H9 (cell line): ENCODE measurements at regions not wholly inside any gene's neighbourhood (a gene's known extent, or its start where the extent isn't known, plus 50 kb on each side); places are given as distances from the start of the nearest gene placed in this dataset.

Experiments used
- DNase-seq: peaks from one replicate; pipeline ENCODE4 v3.0.0-alpha.2; 2017
- H2AFZ ChIP-seq: one replicate; pipeline ENCODE4 v1.6.1; 2013; ENCODE audit warnings: mild to moderate bottlenecking, low read length, control low read depth, moderate library complexity
- H2AK5ac ChIP-seq: 2 replicates; pipeline ENCODE4 v1.6.1; 2013; ENCODE audit warnings: low read length, control low read depth, mixed read lengths; ENCODE audit not compliant: insufficient read length
- H2BK120ac ChIP-seq: one replicate; pipeline ENCODE4 v1.6.1; 2013; ENCODE audit warnings: low read depth, mild to moderate bottlenecking, low read length, control low read depth, inconsistent platforms; ENCODE audit not compliant: poor library complexity, severe bottlenecking
- H2BK12ac ChIP-seq: 2 replicates; pipeline ENCODE4 v1.6.1; 2013; ENCODE audit warnings: low read length, control low read depth, mixed read lengths, low read depth; ENCODE audit not compliant: insufficient read length
- H2BK15ac ChIP-seq: 2 replicates; pipeline ENCODE4 v1.6.1; 2013; ENCODE audit warnings: low read depth, low read length, control low read depth
- H2BK20ac ChIP-seq: one replicate; pipeline ENCODE4 v1.6.1; 2013; ENCODE audit warnings: low read depth, mild to moderate bottlenecking, low read length, control low read depth, inconsistent platforms; ENCODE audit not compliant: poor library complexity, severe bottlenecking
- H2BK5ac ChIP-seq: 2 replicates; pipeline ENCODE4 v1.6.1; 2013; ENCODE audit warnings: low read length, control low read depth, mixed read lengths; ENCODE audit not compliant: insufficient read length
- H3K14ac ChIP-seq: 2 replicates; pipeline ENCODE4 v1.6.1; 2013; ENCODE audit warnings: low read length, control low read depth; ENCODE audit not compliant: insufficient read depth
- H3K18ac ChIP-seq: 2 replicates; pipeline ENCODE4 v1.6.1; 2013; ENCODE audit warnings: low read depth, mild to moderate bottlenecking, mixed read lengths, low read length, control low read depth; ENCODE audit not compliant: insufficient read length
- H3K23ac ChIP-seq: 2 replicates; pipeline ENCODE4 v1.6.1; 2013; ENCODE audit warnings: low read length, control low read depth, mixed read lengths, low read depth; ENCODE audit not compliant: insufficient read length
- H3K23me2 ChIP-seq: 2 replicates; pipeline ENCODE4 v1.6.1; 2013; ENCODE audit warnings: low read depth, mild to moderate bottlenecking, mixed read lengths, low read length, control low read depth; ENCODE audit not compliant: insufficient read length, poor library complexity, severe bottlenecking
- H3K27ac ChIP-seq: 2 replicates; pipeline ENCODE4 v1.5.1; 2013; ENCODE audit warnings: low read length, control low read depth, mixed read lengths, low read depth; ENCODE audit not compliant: insufficient read length
- H3K27me3 ChIP-seq: 2 replicates; pipeline ENCODE4 v1.6.1; 2013; ENCODE audit warnings: low read length, control low read depth, inconsistent platforms; ENCODE audit not compliant: insufficient read depth
- H3K4ac ChIP-seq: 2 replicates; pipeline ENCODE4 v1.6.1; 2013; ENCODE audit warnings: low read depth, mild to moderate bottlenecking, control low read depth, inconsistent platforms, low read length, moderate library complexity
- H3K4me1 ChIP-seq: 2 replicates; pipeline ENCODE4 v1.6.1; 2013; ENCODE audit warnings: low read length, control low read depth, inconsistent platforms; ENCODE audit not compliant: insufficient read depth
- H3K4me2 ChIP-seq: 2 replicates; pipeline ENCODE4 v1.6.1; 2013; ENCODE audit warnings: low read length, control low read depth, mixed read lengths; ENCODE audit not compliant: insufficient read length, insufficient read depth
- H3K56ac ChIP-seq: 2 replicates; pipeline ENCODE4 v1.6.1; 2013; ENCODE audit warnings: low read depth, mild to moderate bottlenecking, mixed read lengths, low read length, control low read depth; ENCODE audit not compliant: insufficient read length
- H3K79me1 ChIP-seq: 2 replicates; pipeline ENCODE4 v1.6.1; 2013; ENCODE audit warnings: low read depth, mild to moderate bottlenecking, moderate library complexity, low read length, control low read depth, inconsistent platforms; ENCODE audit not compliant: insufficient read depth, poor library complexity, severe bottlenecking
- H3K79me2 ChIP-seq: 2 replicates; pipeline ENCODE4 v1.6.1; 2013; ENCODE audit warnings: low read length, control low read depth, inconsistent platforms; ENCODE audit not compliant: insufficient read depth
- H3K9ac ChIP-seq: 2 replicates; pipeline ENCODE4 v1.6.1; 2013; ENCODE audit warnings: low read length, control low read depth, mixed read lengths; ENCODE audit not compliant: insufficient read length; ENCODE audit errors: extremely low read depth
- H3K9me3 ChIP-seq: one replicate; pipeline ENCODE4 v1.6.1; 2013; ENCODE audit warnings: low read depth, low read length, inconsistent platforms; ENCODE audit not compliant: control insufficient read depth
- H3T11ph ChIP-seq: one replicate; pipeline ENCODE4 v1.6.1; 2013; ENCODE audit warnings: mild to moderate bottlenecking, low read length, control low read depth, inconsistent platforms
- H4K20me1 ChIP-seq: one replicate; pipeline ENCODE4 v1.6.1; 2013; ENCODE audit not compliant: control insufficient read depth, insufficient read length, insufficient read depth
- H4K5ac ChIP-seq: 2 replicates; pipeline ENCODE4 v1.6.1; 2013; ENCODE audit warnings: low read depth, mild to moderate bottlenecking, mixed read lengths, low read length, control low read depth; ENCODE audit not compliant: insufficient read length
- H4K8ac ChIP-seq: replicated peaks from 2 replicates; pipeline ENCODE4 v1.6.1; 2013; ENCODE audit warnings: low read length, control low read depth, mixed read lengths, low read depth; ENCODE audit not compliant: insufficient read length
- H4K91ac ChIP-seq: 2 replicates; pipeline ENCODE4 v1.6.1; 2013; ENCODE audit warnings: low read depth, mild to moderate bottlenecking, moderate library complexity, mixed read lengths, low read length, control low read depth; ENCODE audit not compliant: insufficient read length
- H3K27ac Mint-ChIP-seq, 3 experiments: 2 replicates in 2 of 3; 3 replicates in 1 of 3; pipeline ENCODE4 v1.8.0; 2020 to 2021; ENCODE audit warnings: mixed read lengths in 3 of 3, mild to moderate bottlenecking in 1 of 3, moderate library complexity in 1 of 3
- H3K27me3 Mint-ChIP-seq: 2 replicates; pipeline ENCODE4 v1.8.0; 2021; ENCODE audit warnings: low read depth, mild to moderate bottlenecking, moderate library complexity, mixed read lengths
- H3K36me3 Mint-ChIP-seq, 3 experiments: 2 replicates in 2 of 3; 3 replicates in 1 of 3; pipeline ENCODE4 v1.8.0; 2020 to 2021; ENCODE audit warnings: low read depth in 3 of 3, mixed read lengths in 3 of 3; ENCODE audit not compliant: insufficient read depth in 1 of 3
- H3K4me1 Mint-ChIP-seq, 2 experiments: 2 replicates each; pipeline ENCODE4 v1.8.0; 2020; ENCODE audit warnings: mixed read lengths in 2 of 2
- H3K4me3 Mint-ChIP-seq, 2 experiments: 2 replicates in 1 of 2; 3 replicates in 1 of 2; pipeline ENCODE4 v1.8.0; 2020 to 2021; ENCODE audit warnings: mild to moderate bottlenecking in 2 of 2, mixed read lengths in 2 of 2, moderate library complexity in 1 of 2
- H3K9me3 Mint-ChIP-seq, 2 experiments: 2 replicates in 1 of 2; 3 replicates in 1 of 2; pipeline ENCODE4 v1.8.0; 2020; ENCODE audit warnings: mild to moderate bottlenecking in 2 of 2, mixed read lengths in 2 of 2, moderate library complexity in 1 of 2
- CTCF ChIP-seq: fragments of 200-600 bp; sonication (generic); conservative IDR thresholded peaks from 3 replicates; pipeline ENCODE4 v1.8.0; 2021; ENCODE audit warnings: antibody characterized with exemption, mild to moderate bottlenecking
- WGBS: extraction: QIAGEN DNeasy Blood & Tissue Kit; methylation state at CpG from one replicate; pipeline ENCODE4 v1.1.7; 2013; ENCODE audit warnings: missing lambda C conversion rate, low lambda C conversion rate, mixed read lengths; ENCODE audit not compliant: insufficient read length; ENCODE audit errors: extremely low coverage; 5-methylcytosine and 5-hydroxymethylcytosine counted together

GRCh38 chr13:73517766-73518165 is 459.0 kb downstream of the KLF5 start:
- Histone ChIP-seq H3K27me3 (no peaks in the 10 kb centered on the region), H3K18ac (no peak overlapping the region), H3K23ac (no peak overlapping the region), H2AK5ac (no peak overlapping the region), H4K20me1 (no peaks in the 10 kb centered on the region), H4K5ac (no peak overlapping the region), H3K4me2 (no peak overlapping the region), H2BK12ac (no peak overlapping the region), H2AFZ (no peak overlapping the region), H3K79me2 (no peaks in the 10 kb centered on the region), H3K56ac (no peak overlapping the region), H3T11ph (no peak overlapping the region), H3K27ac (no peak overlapping the region), H3K23me2 (no peaks in the 10 kb centered on the region), H3K14ac (no peak overlapping the region), H2BK15ac (no peak overlapping the region), H3K4me1 (peaks cover 3% of the 10 kb centered on the region; the same call in 1 of the 2 replicates), H2BK120ac (no peak overlapping the region), H4K8ac (no peak overlapping the region), H4K91ac (no peak overlapping the region), H3K9ac (no peak overlapping the region), H2BK5ac (no peak overlapping the region), H3K9me3 (no peaks in the 10 kb centered on the region), H3K4ac (no peak overlapping the region), H3K79me1 (no peaks in the 10 kb centered on the region), H2BK20ac (no peak overlapping the region)
- no peaks in the 10 kb centered on the region for H3K9me3 Mint-ChIP-seq
- no peaks in the 10 kb centered on the region for H3K36me3 Mint-ChIP-seq
- no peak overlapping the region for H3K4me3 Mint-ChIP-seq
- no peak for TF ChIP-seq CTCF
- no peak for DNase-seq
- peaks cover 27 to 44% of the 10 kb centered on the region in 2 experiments for H3K4me1 Mint-ChIP-seq
- WGBS = no CpG with 5 or more reads among the region's 1 CpG
- H3K27ac Mint-ChIP-seq = no peak overlapping the region
- no peaks in the 10 kb centered on the region; the same call in 1 of the 2 replicates for H3K27me3 Mint-ChIP-seq
